RPMI8226 (cell line): ENCODE measurements at regions not wholly inside any gene's neighbourhood (a gene's known extent, or its start where the extent isn't known, plus 50 kb on each side); places are given as distances from the start of the nearest gene placed in this dataset.

Source experiments
- DNase-seq: peaks from one replicate; pipeline ENCODE4 v3.0.0-alpha.2; 2015

GRCh38 chr12:67797753-67798152 is 149.2 kb downstream of the DYRK2 start:
- no peak for DNase-seq

DNA sequence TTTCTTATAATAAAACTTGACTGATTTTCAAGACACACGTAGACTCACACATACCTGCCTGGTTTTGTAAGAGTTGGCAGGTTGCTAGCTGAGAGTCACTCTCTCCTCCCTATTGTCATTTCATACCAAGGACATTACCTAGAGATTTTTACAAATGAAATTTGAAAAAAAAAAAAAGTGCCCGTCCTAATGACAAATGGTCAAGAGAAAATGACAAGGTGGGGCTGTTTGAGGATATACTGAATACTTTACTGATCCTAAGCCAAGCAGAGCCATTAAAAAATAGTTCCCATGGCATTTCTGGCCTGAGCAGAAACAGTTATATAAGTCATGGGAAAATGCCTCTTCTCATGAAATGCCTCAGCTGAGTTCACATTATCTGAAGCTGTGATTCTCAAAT is 150.2 kb downstream of the DYRK2 start:
- DNase-seq = no peak

DNA sequence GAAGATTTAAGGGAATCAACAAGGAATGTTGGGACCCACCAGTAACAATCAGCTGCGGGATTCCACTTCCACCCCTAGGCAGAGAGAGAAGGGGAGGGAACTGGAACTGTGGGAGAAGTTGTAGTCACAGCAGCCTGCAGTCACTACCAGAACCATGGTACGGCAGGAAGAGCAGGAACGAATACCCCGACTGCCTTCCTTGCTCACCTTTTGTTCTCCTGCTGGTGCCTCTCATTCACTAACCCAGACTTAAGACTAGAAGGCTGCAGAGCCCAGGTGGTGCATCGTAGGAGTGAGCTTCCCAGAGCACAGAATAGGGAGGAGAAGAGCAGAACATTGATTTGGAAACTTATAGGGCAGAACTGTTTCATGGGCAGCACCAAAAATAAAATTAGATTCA is 154.2 kb downstream of the DYRK2 start:
- DNase-seq = no peak

DNA sequence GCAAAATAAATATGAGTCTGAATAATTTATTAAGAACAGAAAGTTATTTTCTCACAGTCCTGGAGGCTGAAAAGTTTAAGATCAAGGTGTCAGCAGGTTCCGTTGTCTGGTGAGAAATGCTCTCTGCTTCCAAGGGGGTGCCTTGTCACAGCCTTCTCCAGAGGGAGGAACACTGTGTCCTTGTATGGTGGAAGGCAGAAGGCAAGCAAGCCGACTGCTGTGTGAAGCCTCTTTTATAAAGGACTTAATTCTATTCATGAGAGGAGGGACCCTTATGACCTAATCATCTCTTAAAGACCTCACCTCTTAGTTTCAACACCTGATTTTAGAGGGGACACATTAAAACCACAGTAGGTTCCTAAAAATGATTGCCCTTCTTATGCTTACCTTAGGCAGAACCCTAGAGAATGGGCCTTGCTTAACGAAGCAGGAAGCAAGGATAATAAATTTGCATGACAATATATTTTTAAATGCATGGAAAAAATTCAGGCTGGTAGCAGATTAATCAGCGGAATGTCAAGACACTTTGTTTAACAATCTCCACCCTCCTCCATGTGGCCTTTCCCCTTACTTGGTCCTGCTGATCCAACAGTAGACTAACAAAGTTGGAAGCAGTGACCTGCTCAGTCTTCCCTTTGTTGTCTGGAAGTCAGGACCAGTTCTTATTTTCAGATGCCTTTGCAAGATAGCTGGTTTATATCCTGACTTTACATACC is 154.9 kb downstream of the DYRK2 start:
- no peak for DNase-seq

DNA sequence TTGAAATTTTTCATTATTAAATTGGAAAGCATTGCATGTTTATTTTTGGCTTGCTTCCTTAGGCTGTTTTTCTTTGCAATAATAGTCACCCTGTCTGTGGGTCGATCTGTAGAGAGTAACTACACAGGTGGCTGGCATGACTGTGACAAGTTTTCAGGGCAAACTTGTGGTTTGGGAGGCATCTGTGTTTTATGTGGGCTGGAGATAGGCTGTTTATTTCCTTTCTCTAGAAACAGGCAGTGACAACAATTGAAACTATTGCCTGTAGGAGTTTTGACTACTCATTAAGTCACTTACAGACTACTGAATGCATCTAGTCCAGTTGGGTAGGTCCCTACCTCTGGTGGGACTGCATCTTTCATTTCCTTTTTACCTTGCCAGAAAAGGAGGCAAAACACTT is 155.6 kb downstream of the DYRK2 start:
- peak; percentile 42 for DNase-seq

DNA sequence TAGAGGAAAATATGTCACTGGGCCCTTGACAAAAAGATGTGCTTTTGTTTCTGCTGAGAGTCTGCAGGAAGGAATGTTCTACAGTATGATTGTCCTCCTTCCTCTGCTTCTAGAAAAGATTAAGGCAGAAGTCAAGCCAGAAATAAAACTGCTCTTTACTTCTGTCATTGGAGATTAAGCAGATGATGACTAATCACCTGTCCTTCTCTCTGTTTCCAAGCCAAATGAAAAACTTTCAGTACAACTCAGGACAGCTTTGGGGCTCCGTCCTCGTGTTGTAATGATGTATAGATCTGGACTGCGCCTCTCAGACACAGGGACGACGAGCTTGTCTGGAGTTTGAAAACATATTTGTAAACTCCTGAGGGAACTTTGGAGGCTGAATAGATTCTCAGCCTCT is 159.3 kb downstream of the DYRK2 start:
- DNase-seq = no peak

- no peak for DNase-seq
Measured at GRCh38 chr12:67810166-67810565, 161.6 kb downstream of the DYRK2 start.

- DNase-seq = no peak
Measured at GRCh38 chr12:67811437-67812361, 163.2 kb downstream of the DYRK2 start.

DNA sequence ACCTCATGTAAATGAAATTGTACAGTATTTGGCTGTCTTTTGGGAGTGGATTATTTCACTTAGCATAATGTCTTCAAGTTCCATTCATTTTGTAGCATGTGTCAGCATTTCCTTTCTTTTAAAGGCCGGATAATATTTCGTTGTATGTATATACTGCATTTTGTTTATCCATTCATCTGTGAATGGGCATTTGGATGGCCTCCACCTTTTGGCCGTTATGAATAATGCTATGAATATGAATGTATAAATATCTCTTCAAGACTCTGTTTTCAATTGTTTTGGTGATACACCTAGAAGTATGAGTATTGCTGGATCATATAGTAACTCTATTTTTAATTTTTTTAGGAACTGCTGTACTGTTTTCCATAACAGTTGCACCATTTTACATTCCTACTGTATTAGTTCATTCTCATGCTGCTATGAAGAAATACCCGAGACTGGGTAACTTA is 164.9 kb downstream of the DYRK2 start:
- no peak for DNase-seq

- DNase-seq = no peak
Measured at GRCh38 chr12:67816269-67816668, 167.7 kb downstream of the DYRK2 start.

GRCh38 chr12:67818459-67818903 is 169.9 kb downstream of the DYRK2 start:
- no peak for DNase-seq

- DNase-seq = no peak
Measured at GRCh38 chr12:67819902-67820301, 169.3 kb upstream of the IFNG-AS1 start.

- DNase-seq = no peak
Measured at GRCh38 chr12:67820694-67821093, 168.6 kb upstream of the IFNG-AS1 start.

DNA sequence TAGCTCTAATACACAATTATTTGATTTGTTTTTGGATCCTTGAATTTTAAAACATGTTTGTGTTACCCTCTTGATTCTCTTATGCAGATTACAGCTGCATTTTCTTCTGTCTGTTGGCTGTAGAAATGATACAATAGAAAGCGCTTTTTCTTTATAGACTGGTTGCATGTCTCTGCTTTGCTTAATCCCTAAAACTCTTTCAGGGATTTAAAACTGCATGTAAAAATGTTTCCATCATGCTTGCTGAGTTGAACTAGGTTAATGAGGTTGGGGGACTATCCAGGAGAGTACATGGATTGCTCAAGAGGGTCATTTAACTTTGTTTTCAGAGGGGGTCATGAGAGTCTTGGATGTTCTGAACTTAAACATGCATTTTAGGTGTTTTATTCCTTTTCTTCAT is 166.4 kb upstream of the IFNG-AS1 start:
- no peak for DNase-seq

GRCh38 chr12:67826148-67826547 is 163.1 kb upstream of the IFNG-AS1 start:
- no peak for DNase-seq

DNA sequence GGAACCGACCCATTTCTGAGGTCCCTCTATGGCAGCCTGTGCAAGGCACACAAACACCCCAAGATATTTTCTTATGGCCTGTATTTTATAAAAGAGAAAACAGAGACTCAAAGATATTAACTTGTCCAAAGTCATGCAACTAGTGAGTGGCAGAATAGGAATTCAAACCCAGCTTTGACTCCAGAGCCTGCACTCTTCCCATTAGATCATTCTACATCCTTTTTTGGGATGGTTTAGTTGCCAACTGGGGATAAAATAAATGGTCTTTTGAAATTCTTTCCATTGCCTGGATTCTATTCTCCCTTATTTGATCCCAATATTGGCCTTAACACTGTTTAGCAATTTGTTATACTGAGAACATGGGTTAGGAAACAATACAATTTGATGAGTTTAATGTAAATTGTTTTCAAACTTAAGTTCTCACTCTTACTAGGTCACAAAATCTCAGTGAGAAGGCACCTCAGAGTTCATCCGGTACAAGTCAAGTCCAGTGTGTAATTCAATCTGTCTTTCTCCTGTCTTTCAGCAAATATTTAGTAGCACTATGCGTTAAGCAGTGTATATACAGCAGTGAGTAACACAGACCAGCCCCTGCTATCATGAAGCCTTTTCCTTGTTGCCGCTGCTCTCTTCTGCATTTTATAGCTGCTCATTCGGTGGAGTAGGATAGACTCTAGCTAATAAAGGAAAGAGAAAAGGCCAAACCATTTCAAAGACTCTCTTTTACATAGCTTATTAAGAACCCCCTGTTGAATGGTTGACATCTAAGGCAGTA is 162.1 kb upstream of the IFNG-AS1 start:
- no peak for DNase-seq

DNA sequence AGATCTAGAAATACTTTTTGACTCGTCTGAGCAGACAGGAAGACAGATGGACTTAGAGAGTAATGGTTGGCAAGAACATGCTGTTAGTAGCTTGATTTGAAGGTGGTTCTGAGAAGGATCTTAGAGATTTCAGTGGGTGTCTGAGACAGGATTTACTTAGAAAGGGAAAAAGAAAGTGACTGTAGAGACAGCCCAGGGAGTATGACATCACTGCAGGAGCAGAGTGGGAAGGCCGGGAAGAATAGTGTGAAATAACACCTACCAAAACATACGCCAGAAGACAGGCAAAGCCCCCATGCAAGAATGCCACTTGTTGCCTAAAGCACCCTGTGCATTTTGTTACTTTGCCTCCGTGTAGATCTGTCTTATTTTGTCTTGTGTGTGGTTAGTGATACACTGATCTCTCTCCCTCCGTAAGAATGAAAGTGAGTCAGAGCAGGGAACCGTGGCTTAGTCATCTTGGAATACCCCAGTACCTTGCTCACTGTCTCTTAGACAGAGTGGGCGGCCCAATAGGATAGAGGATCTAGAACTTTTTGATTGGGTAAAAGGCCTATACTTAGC is 161.3 kb upstream of the IFNG-AS1 start:
- no peak for DNase-seq

- DNase-seq = no peak
Measured at GRCh38 chr12:67829896-67830295, 159.4 kb upstream of the IFNG-AS1 start.

DNA sequence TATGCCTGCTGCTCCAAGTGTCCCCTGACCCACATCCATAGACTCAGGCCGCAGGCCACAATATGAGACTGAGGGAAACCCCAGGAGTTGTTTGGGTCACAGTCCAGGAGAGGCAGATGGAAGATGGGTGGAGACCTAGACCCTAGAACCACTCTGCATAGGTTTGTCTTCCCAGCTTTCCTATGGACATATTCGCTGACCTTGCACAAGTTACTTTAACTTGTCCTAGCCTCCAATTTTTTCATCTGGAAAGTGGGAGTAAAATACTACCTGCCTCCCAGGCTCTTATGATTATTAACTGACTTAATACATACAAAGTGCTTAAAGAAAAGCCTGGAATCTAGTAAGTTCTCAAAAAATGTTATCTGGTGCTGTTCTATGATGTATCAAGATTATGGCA is 157.1 kb upstream of the IFNG-AS1 start:
- DNase-seq = no peak

- DNase-seq = no peak
Measured at GRCh38 chr12:67833602-67834001, 155.6 kb upstream of the IFNG-AS1 start.

- no peak for DNase-seq
Measured at GRCh38 chr12:67837876-67838275, 151.4 kb upstream of the IFNG-AS1 start.

DNA sequence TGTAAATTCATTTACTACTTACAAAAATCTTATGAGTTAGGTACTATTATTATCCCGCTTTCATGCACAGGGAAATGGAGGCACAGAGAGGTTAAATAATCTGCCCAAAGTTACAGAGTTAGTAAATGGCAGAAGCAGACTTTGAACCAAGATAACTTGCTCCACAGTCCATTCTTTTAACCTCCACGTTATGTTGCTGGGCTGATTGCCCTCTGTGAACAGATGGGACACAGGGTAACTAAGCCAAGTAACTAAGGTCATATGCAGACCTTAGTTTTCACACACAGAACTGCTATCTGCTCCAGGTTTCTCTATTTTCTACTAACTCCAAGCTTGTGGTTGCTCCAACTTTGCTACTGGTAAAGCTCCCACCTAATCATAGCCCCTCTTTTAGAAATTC is 147.1 kb upstream of the IFNG-AS1 start:
- no peak for DNase-seq

- no peak for DNase-seq
Measured at GRCh38 chr12:67843257-67843656, 146.0 kb upstream of the IFNG-AS1 start.
